HT1080 (cell line): ENCODE measurements at regions not wholly inside any gene's neighbourhood (a gene's known extent, or its start where the extent isn't known, plus 50 kb on each side); places are given as distances from the start of the nearest gene placed in this dataset.
A peak's percentile ranks its signal among the peaks of the same experiment; 100 is the strongest.
"Not testable (repeated sequence)": the region's sequence is repeated elsewhere in the genome, so short reads cannot be mapped to it uniquely, and the experiment has no call there.

Experiments
- DNase-seq: peaks from one replicate; pipeline ENCODE4 v3.0.0-alpha.2; 2015; ENCODE audit warnings: low read depth

DNA sequence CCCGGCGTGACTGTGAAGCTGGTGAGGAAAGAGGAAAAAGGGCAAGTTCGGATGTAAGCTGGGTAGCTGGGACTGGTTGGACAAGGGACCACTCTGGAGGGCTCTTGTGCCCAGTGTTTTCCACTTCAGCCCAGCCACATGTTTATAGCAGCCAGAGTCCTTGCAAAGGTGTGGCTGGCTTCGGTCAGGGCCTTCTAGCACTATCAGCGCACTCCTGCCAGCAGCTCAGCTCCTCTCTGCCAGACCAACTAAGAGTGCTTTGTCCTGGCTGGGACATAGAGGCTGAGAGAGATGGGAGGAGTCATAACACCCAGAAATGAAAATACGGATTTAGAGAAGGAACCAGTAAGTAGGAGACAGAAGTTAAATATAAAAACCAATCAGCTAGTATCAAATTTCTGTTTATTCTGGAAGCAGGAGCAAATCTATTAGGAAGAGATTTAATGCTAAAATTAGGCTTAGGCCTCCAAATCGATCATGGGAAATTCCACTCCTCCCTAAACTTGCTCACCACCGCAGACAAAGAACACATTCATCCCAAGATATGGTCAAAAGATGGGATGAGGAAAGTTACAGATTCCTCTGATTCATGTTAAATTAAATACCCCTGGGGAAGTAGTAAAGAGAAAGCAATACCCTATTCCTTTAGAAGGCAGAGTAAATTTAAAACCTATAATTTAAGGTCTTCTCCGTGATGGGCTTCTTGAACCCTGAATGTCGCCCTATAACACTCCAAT, 135.0 kb downstream of the RALA start:
- DNase-seq, result no peak

DNA sequence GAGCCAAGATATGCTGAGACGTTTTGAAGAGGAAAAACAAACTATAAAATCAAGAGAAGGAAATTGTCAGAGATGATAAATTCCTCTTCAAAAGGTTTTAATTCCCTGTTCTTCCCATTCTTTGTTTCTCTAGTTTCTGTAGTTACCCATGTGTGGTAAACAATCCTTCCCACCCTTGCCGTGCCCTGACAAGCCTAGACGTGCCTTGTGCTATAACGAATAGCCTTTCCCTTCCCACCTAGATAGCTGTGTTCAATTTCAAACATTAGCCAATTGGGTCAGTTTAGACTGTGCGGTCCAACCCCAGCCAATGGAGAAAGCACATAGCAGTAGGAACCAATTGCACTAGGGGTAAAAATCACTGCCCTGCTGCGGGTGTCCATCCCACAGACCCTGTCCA, 138.1 kb downstream of the RALA start:
- DNase-seq, result no peak

DNA sequence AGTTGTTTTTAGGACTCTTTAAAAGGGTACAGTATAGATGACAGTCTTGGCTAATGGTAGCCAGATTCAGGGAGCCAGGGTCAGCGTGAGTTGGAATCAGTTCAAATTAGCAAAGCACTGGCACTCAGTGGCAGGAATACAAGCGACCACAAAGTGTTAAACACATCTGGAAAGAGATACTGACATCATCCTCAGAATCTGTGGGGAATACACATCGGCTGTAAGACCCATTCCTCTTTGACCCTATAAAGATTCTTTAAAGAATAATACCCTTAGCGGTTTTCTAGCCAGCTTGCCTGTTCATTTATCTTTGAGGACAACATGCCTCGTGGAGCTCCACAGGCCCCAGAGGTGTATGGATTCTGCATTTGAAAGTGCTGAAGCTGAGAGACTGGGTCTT, 139.1 kb downstream of the RALA start:
- not testable (repeated sequence) for DNase-seq

DNA sequence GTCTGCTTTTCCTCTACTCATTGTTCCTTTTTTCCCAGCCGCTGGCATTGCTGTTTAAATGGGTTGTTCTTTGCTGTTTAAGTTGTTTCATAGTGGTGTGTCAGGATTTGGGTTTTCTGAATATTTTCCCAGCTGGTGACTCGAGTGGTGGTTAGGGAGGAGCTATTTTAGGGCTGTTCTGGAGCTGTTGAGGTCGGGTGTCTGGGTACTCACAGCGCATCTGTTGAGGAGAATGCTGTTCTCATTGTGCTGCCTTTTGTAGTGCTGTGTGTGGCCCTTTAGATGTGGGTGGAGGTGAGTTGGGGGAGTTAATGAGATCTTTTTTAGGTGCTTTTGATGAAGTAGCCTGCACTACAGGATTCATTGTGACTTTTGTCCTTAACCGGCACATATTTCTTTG, 139.5 kb downstream of the RALA start:
- peak; percentile 21 for DNase-seq

DNA sequence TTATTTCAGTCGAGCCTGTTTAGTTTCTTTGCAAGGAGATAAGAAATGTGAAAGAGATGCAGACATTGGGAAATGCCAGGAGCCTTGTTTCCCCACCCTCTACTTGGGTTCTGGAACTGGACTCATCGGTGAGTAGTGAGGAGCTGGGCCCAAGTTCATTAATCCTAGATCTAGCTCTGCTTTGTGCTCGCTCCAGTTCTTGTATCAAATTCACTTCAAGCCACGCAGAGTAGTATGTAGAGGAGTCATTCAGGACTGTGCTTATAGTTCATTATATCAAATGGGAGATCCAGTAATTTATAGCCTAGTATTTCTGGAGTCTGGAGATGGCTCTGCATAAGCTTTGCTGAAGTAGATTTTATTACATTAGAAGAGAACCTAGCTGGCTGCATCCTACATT, 142.5 kb downstream of the RALA start:
- DNase-seq, result not testable (repeated sequence)

DNA sequence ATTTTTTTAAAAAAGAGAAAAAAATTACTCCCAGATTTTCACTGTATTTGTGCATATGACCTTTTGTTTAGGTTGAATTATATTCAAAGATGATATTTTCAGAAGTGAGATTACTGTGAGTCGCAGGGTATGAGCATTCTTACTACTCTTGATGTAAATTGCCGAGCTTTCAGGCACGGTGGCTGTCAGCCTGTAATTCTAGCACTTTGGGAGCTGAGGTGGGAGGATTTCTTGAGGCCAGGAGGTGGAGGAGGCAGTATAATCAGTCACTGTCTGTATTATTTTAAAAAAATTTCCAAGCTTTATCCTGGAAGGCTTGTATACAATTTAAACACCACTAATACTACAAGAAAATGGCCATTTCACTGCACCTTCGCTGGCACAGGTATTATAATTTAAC, 145.1 kb downstream of the RALA start:
- not testable (repeated sequence) for DNase-seq

DNA sequence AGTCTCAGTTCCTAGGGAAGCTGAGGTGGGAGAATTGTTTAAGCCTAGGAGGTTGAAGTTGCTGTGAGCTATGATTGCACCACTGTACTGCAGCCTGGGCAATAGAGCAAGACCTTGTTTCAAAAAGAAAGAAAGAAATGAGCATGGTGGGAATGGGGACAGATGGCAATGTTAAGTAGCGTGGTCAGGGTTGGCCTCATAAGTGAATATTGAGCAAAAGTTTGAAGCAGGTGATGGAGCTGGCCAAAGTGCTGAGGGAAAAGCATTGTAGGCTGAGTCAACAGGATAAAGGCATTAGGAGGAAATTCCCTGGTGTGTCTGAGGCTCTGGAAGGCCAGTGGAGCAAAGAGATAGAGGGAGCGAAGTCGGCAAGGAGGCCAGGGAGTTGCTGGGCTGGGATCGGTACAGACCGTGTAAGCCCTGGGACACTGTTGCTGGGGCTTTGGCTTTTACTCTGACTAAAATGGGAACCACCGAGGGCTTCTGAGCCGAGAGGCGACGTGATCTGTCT, 151.0 kb downstream of the RALA start:
- DNase-seq, result not testable (repeated sequence)

DNA sequence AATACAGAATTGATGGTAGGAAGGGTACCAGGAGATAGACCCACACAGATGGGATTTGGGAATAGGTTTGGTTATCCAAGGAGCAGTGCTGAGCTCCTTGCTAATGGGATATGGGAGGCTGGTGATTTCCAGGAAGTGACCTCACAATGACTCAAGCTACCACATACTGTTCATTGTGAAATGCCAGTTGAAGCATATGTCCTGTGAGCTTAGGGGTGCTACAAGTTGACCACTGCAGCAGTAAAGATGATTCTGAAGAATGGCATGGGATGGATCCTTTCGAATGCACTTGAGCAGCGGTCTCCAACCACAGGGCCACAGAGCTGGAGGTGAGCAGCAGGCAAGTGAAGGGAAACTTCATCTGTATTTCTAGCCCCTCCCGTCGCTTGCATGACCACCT, 158.2 kb downstream of the RALA start:
- peak; percentile 84 for DNase-seq

DNA sequence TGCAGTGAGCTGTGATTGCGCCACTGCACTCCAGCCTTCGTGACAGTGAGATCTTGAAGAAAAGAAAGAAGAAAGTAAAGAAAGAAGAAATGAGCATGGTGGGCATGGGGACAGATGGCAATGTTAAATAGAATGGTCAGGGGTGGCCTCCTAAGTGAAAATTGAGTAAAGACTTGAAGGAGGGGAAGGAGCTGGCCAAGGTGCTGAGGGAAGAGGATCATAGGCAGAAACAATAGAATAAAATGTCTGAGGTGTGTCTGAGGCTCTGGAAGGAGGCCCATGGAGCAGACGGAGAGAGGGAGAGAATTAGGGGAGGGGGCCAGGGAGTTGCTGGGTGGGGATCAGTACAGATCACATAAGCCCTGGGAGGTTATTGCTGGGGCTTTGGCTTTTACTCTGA, 163.1 kb downstream of the RALA start:
- DNase-seq, result not testable (repeated sequence)

DNA sequence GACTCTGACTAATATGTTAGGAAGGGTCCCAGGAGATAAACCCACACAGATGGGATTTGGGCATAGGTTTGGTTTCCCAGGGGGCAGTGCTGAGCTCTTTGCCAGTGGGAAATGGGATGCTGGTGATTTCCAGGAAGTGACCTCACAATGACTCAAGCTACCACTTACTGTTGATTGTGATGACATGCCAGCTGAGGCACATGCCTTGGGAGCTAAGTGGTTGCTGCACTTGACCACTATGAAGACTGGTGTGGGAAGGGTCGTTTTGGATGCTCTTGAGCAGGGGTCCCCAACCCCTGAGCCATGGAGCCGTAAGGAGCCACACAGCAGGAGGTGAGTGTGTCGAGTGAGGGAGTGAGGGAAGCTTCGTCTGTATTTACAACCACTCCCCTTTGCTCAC, 159.0 kb upstream of the CDK13 start:
- DNase-seq, result peak; percentile 39

DNA sequence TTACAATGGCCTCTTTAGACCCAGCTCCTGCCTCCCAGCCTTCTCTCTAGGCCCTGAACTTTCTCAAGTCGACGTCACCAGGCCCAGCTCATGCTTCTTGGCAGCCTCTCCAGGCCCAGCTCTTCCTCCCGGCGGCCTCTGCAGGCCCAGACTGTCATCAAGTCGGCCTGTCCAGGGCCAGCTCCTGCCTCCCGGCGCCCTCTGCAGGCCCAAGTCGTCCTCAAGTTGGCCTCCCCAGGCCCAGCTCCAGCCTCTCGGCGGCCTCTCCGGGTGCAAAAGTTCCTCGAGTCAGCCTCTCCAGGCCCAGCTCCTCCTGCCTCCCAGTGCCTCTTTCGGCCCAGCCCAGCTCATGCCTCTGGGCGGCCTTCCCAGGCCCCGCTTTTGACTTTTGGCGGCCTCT, 158.1 kb upstream of the CDK13 start:
- not testable (repeated sequence) for DNase-seq

DNA sequence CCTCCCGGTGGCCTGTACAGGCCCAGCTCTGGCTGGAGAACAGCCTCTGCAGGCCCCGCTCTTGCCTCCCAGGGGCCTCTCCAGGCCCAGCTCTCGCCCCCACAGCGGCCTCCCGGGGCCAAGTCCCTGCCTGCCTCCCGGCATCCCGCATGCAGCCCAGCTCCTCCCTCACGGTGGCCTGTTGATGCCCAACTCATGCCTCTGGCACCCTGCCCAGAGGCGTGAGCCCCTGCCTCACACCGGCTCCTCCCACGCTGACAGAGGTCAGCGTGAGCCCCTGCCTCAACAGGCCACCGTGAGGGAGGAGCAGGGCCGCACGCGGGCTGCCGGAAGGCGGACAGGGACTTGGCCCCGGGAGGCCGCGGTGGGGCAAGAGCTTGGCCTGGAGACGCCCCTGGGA, 157.0 kb upstream of the CDK13 start:
- not testable (repeated sequence) for DNase-seq

DNA sequence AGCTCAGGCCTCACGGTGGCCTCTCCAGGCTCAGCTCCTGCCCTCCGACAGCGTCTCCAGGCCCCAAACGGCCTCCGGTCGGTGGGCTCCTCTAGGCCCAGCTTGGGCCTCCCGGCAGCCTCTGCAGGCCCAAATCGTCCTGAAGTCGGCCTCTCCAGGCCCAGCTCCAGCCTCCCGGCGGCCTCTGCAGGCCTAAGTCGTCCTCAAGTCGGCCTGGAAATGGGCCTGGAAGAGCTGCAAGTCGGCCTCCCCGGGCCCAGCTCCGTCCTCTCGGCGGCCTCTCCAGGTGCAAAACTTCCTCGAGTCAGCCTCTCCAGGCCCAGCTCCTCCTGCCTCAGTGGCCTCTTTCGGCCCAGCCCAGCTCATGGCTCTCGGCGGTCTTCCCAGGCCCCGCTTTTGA, 156.2 kb upstream of the CDK13 start:
- DNase-seq, result not testable (repeated sequence)

DNA sequence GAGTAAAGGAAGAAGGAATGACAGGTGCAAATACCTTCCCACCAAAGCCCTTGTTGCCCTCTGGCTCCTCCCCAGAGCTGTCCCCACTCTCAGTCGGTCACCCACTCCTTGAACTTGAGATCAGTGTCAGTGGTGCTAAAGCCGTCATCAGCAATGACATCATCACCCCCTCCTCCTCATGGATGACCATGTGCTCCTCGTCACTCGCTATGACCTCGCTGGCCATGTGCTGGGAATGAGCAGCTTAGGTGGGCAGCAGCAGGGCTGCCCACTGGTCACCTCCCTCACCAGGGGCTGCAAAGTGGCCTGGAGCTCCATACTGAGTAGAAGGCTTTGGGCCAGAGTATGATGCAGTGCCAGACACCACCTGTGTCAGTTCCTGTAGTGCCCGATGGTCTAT, 153.1 kb upstream of the CDK13 start:
- not testable (repeated sequence) for DNase-seq

DNA sequence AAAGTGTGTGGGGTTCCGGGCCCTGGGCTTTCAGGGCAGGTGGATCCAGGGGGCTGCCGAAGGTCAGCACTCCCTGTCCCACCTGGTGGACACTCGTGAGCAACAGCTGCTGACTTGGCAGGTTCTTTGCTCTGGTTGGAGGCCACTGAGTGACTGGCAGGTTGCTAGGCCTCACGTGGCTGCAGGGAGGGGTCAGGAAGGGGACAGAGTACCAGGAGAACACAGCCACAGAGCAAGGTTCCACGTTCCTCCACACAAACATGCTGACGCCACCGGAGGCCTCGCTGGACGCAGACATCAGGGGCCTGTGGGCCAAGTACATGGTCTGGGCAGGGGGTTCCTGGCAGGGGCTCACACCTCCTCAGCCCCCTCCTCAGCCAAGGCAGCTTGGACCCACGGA, 152.0 kb upstream of the CDK13 start:
- not testable (repeated sequence) for DNase-seq

DNA sequence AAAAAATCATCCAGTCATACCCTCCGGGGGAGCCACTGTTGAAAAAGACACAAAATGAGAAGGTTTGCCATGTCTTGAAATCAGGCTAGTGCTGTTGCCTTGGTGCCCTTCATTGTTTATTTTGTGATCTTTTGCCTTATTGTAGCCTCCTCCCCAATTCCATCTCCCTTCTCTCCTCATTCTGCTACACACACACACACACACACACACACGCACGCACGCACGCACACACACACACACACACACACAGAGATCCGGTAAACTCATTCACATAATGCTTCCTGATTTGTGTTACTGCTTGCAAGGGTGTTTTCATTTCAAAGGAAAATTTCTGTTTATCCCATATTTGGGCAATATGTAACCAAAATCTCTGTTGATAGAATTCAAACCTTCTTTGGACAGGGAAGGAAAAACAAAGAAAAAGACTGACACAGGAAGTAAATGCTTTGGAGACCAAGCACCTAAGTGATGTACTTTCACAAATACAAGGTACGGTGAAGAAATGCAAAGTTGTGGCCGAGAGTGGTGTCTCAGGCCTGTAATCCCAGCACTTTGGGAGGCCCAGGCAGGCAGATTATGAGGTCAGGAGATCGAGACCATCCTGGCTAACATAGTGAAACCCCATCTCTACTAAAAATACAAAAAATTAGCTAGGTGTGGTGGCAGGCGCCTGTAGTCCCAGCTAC, 141.1 kb upstream of the CDK13 start:
- DNase-seq, result no peak

DNA sequence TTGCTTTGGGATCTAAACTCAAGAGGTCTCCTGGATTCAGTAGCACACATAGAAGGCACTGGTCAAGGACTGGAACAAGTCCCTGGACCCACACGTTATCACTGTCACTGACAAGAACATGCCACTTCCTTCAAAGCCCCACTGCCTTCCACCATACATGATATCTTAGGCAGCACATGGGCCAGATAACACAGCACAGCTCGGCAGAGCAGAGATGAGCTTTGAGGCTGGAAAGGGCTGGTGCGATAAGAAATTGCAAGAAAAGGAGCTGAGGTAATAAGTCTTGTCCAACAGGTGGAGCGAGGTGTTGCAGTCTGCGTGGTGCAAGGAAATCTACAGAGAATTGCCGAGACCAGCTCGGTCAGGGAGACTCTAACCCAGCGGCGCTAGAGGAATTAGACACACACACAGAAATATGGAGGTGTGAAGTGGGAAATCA, 139.8 kb upstream of the CDK13 start:
- no peak for DNase-seq

DNA sequence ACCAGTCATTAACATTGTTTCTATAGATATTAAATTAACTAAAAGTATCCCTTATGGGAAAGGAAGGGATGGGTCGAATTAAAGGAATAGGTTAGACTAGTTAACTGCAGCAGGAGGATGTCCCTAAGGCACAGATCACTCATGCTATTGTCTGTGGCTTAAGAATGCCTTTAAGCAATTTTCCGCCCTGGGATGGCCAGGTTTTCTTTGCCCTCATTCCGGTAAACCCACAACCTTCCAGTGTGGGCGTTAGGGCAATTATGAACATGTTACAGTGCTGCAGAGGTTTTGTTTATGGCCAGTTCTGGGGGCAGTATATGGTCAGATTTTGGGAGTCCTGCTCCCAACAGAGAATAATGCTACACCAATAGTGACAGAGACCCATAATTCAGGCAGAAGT, 139.3 kb upstream of the CDK13 start:
- DNase-seq, result no peak

DNA sequence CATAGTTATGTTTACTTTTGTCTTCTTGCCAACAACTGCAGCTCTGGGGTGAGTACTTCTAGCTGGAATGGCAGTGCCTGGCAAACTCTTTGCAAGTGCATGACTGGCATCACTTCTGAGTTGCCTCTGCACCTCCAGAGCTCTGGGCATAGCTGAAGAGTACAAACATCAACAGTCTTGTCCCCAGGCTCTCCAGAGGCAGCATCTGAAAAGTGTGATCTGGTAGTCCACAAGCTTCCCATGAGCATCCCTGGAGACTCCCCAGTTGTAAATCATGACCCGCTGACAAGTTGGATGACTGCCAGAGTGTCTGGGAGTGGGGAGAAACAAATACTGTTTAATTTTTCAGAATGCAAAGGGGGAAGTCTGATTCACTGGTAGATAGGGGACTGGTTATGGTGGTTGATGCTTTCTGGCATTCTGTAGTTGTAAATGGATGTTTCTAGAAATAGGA, 138.9 kb upstream of the CDK13 start:
- peak; percentile 10 for DNase-seq

DNA sequence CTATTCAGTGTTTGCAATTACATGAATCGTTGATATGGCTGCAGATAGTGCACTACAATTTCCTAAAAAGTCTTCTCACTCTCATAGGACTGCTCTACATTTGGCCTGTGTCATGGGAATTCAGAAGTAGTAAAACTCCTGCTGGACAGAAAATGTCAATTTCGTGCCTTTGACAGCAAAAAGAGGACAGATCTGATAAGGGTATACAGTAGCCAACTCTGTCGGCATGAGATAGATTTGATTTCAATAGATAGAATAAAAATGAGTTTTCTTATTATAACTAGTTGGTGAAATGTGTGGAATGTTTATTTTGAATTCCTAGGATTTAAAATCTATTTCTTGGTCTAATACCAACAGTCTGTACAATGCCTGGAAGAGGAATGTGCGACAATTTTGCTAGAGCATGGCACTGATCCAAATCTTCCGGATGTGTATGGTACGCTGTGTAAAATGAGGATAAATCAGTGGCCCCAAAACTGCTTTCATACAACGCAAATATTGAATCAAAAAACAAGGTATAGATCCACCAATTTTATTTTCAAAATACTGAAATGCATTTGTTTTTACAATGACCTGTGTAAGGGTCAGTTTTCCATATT, 133.5 kb upstream of the CDK13 start:
- no peak for DNase-seq

DNA sequence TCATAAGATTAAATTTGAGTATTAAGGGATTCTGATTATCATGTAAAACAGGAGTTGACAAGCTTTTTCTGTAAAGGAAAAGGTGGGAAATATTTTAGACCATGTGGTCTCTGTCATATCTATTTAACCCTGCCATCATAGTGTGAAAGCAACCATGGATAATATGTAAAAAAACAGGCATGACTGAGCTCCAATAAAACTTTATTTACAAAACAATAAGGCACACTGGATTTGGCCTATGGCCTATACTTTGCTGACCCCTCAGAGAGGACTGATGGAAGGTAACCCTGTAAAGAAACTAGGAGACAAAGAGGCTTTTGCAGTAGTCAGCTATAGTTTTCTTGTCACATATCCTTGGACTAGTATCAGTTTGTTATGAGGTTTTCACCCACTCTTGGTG, 130.5 kb upstream of the CDK13 start:
- no peak for DNase-seq

DNA sequence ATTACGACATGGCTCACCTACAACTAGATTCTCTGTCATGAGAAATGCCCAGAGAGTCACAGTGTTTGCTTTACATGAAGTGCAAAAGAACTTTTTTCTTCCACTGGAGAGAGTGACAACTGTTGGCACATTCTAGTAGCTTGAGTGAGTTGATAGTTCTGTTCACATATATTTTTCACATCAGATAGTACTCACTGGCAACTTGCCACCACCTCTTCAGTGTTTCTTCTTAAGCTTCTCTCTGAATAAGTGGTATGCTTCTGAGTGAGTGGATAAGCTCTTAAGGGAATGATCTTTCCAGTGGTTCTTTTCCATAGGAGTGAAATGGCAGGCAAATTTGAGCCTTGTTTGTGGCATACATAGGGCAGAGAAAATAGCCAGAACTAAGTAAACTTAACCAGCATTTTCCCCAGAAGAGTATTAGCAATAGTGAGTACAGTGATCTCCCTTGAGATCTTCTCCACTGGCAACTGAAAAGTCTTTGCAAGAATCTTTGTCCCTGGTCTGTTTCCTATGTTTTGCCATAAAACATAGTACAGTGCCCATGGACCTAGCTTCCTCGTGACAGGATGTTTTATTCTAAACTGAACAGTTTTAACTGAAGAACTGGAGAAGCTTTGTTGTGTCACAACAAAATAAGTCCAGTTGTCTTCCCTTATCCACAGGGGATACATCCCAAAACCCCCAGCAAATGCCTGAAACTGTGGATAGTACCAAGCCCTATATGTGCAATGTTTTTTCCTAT, 125.4 kb upstream of the CDK13 start:
- DNase-seq, result no peak
